ENCODE measurements at regions not wholly inside any gene's neighbourhood (a gene's known extent, or its start where the extent isn't known, plus 50 kb on each side); places are given as distances from the start of the nearest gene placed in this dataset.

DNA sequence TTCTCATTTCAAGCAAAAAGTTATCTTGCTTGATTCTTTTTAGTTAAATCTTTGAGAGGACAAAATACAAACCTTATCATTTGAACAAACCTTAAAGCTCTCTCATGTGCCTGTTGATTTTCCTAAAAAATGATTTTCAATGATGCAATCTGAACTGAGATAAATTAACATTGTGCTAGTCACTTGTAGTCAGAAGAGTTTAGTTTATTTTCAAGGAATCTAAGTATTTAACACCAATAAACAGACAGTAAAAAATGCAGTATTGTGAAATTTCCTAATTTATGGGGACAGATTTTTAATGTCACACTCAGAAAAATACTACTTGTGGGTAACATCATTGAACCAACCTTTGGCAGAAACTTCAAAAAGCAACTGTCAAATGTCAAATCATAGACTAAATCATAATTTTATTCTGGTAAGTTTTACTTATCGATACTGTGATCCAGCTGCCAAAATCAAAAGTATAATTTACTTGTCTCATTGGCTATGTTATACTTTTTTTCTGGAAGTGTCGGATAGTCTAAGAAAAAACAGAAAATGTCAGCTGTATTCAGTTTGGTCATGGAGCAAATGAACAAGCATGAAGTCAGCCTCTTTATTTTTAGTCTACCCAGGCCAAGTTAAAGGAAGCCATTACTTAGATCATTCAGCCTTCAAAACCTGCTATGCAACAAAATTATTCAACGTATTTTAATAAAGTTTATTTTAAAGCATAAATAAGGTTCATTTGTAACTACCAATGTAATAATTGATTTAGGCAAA, 52.4 kb upstream of the FNDC3B start:
- no TSS peak for BruUV-seq (replicated peaks)
- no peaks in the 10 kb centered on the region for H3K27me3 ChIP-seq (replicated peaks; ENCODE audit: insufficient read depth, low read depth, low read length, poor library complexity)
- no peak for DNase-seq (ENCODE audit: low spot score)
- H3K36me3 ChIP-seq (ENCODE audit: insufficient read depth, low read length, poor library complexity, severe bottlenecking): no peaks in the 10 kb centered on the region
- intact Hi-C loops (cut with micrococcal nuclease; ENCODE audit: unreplicated experiment): no loop called here
- POLR2A ChIA-PET (ENCODE audit: low non-redundant PET): no interaction called here
- no peaks in the 10 kb centered on the region for H3K9me3 ChIP-seq (ENCODE audit: low read depth, low read length, poor library complexity, severe bottlenecking)
- TF ChIP-seq, protein P1, sequence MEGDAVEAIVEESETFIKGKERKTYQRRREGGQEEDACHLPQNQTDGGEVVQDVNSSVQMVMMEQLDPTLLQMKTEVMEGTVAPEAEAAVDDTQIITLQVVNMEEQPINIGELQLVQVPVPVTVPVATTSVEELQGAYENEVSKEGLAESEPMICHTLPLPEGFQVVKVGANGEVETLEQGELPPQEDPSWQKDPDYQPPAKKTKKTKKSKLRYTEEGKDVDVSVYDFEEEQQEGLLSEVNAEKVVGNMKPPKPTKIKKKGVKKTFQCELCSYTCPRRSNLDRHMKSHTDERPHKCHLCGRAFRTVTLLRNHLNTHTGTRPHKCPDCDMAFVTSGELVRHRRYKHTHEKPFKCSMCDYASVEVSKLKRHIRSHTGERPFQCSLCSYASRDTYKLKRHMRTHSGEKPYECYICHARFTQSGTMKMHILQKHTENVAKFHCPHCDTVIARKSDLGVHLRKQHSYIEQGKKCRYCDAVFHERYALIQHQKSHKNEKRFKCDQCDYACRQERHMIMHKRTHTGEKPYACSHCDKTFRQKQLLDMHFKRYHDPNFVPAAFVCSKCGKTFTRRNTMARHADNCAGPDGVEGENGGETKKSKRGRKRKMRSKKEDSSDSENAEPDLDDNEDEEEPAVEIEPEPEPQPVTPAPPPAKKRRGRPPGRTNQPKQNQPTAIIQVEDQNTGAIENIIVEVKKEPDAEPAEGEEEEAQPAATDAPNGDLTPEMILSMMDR (conservative IDR thresholded peaks at IDR 0.05; ENCODE audit: low read depth, low read length): no peak
- no peak for TF ChIP-seq EZH2 (IDR thresholded peaks at IDR 0.05; ENCODE audit: borderline replicate concordance, low read depth, low read length, poor library complexity, severe bottlenecking)
- peaks cover 16% of the 10 kb centered on the region for H3K4me1 ChIP-seq (ENCODE audit: insufficient read depth, low read length, poor library complexity, severe bottlenecking)
- CTCF ChIA-PET: no interaction called here
- no peak overlapping the region for H3K4me3 ChIP-seq (ENCODE audit: low read depth, low read length, poor library complexity, severe bottlenecking)
- H3K27ac ChIP-seq (ENCODE audit: low read depth, low read length, poor library complexity, severe bottlenecking): no peak overlapping the region

Data from A673 (cell line).